Femur (tissue), 1 donor: ENCODE measurements at regions not wholly inside any gene's neighbourhood (a gene's known extent, or its start where the extent isn't known, plus 50 kb on each side); places are given as distances from the start of the nearest gene placed in this dataset.
A peak's percentile ranks its signal among the peaks of the same experiment; 100 is the strongest.

Source experiments
- DNase-seq: peaks from one replicate; pipeline ENCODE4 v3.0.0-alpha.2; 2017

DNA sequence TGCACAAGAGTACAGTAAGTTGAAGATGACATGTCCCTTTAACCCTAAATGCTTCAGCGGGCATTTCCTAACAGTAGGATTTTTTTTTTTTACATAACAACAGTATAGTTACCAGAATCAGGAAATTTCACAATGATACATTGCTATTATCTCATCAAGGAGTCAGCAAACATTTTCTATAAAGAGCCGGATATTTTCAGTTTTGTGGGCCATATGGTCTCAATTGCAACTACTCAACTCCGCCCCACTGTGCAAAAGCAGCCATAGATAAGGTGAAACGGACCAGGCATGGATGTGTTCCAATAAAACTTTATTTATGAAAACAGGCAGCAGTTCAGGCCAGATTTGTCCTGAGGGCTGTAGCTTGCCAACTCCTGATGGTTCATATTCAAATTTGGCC lies 130.6 kb downstream of the SMAD6 start:
- DNase-seq = no peak

DNA sequence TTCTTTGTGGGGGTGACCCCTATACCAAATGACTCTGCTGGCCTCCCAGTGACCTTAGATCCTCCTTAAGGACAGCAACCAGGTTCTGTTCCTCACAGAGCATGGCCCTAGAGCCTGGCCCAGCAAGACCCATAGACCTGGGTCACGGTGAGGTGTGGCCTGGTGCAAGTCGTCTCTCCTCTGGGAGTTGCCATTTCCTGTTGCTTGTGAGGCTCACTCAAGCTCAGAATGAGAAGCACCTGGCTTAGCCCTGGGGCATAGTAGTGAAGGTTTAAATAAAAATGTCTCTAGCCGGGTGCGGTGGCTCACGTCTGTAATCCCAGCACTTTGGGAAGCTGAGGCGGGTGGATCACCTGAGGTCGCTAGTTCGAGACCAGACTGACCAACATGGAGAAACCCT lies 131.3 kb downstream of the SMAD6 start:
- no peak for DNase-seq

DNA sequence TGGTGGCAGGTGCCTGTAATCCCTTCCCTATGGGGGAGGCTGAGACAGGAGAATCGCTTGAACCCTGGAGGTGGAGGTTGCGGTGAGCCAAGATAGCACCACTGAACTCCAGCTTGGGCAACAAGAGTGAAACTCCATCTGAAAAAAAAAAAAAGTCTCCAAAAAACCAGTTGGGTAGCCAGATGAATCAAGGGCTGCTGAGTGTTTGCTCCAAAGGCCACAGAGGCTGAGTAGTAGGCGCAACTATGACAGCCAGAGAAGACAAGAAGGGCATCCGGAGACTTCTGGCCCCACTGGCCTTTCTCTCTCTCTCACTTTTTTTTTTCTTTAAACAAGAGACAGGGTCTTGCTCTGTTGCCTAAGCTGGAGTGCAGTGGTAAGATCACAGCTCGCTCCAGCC lies 131.8 kb downstream of the SMAD6 start:
- no peak for DNase-seq

DNA sequence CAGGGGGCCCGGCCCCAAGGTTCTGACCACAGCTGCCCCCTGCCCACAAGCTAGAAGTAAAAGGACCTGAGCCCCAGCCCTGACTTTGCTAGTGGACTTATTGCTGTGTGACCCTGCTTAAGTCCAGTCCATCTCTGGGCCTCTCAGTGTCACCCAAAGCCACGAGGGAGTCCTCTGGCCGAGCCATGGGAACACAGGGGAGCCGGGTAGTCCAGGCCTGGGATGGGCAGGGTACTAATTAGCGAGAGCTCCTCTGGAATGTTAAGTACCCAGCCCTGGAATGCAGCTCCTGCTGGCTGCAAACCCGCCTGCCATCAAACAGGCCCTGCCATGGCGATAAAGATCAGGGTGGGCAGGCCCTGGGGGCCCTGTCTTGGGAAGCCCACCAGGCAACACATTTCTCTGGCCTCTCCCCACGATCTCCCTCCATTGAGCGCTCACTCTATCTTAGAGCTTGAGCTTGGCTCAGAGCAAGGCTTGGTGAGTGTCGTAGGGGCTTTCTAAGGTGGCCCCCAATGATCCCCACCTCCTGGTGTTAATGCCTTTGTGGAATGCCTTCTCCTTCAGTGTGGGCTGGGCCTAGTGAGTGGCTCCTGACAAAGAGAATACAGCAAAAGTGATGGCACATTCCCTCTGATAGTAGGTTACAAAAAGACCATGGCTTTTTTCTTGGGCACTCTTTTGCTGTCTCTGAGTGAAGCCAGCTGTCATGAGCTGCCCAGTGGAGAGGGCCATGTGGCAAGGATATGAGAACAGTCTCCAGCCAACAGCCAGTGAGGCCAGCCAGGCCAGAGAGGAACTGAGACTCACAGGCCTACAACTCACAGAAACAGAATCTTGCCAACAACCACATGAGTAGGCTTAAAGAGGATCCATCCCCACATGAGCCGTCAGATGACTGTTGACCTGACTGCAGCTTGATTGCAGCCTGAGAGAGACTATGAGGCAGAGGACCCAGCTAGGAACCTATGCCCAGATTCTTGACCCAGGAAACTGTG lies 133.1 kb downstream of the SMAD6 start:
- DNase-seq = no peak

DNA sequence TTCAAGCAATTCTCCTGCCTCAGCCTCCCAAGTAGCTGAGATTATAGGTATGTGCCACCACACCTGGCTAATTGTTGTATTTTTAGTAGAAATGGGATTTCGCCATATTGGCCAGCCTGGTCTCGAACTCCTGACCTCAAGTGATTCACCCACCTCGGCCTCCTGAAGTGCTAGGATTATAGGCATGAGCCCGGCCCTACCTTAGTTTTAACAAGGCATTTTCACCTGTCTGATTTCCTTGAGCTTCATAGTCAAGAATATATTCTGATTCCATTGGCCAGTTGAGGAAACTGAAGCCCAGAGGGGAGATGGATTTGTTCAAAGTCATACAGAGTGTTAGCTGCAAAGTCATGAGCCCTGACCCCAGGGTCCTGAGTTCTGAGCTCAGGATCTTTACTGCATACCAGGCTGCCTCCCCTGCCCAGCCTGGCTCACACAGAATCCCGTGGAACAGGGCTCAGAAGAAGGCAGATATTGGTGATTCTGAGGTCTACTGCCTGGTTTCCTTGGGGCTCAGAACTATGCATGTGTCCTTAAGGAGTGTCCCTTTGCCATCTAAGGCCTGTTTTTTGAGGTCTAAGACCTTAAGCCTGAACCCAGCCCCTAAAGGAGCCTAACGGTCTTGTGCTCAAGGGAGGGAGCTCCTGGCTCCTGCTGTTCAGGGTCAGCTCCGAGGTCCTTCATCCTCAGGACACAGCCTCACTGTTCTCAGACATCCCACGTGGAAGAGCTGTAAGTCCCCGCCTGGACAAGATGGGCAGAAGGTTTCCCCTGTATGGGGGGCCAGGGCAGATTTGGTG lies 134.4 kb downstream of the SMAD6 start:
- DNase-seq = no peak

DNA sequence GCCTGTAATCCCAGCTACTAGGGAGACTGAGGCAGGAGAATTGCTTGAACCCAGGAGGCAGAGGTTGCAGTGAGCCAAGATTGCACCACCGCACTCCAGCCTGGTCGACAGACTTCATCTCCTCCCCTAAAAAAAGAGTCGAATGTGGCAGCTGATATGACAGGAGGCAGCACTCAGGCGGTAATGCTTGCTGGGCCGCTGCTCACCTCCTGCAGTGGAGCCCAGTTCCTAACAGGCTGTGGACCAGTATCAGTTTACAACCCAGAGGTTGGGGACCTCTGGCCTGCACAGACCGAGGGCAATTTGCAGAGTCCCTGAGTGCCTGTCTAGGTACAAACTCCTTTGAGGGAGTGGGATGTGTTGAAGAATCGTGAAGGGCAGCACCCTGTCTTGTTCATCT lies 136.2 kb downstream of the SMAD6 start:
- no peak for DNase-seq

- no peak for DNase-seq
Measured at GRCh38 chr15:66838671-66839239, 136.7 kb downstream of the SMAD6 start.

GRCh38 chr15:66839506-66840112 lies 137.6 kb downstream of the SMAD6 start:
- no peak for DNase-seq

DNA sequence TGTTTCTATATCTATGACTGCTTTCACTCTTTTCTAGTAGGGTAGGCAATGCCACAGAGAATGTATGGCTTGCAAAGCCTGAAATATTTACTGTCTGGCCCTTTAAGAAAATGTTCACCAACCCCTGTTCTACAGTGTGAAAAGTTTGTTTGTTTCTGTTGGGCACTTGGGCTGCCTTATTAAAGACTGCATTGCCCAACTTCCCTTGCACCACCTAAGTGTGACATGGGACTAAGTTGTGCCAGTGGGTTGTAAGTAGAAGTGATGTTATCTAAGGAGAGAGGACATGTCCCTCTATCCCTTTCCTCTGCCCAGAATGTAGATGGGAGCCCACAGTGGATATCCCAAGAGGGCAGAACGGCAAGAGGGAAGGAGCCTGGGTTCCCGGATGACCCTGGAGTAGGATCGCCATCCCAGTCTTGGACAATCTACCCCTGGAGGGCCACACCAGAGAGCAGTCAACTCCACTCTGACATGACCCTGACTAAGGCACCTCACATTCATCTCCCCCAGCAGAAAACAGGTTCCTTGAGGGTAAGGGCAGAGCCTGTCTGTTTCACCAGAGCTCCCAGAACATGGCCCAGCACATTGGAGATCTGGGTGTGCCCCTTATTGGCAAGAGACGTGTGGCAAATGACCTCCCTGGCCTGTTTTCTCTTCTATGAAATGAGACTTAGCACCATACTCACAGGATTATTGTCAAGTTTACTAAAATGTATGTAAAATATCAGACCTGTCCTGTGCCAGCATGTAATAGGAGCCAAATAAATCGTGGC lies 138.8 kb downstream of the SMAD6 start:
- DNase-seq = no peak

GRCh38 chr15:66841953-66842681 lies 140.1 kb downstream of the SMAD6 start:
- DNase-seq = peak; percentile 93

- peak; percentile 78 for DNase-seq
Measured at GRCh38 chr15:66842710-66843441, 140.8 kb downstream of the SMAD6 start.

- no peak for DNase-seq
Measured at GRCh38 chr15:66843581-66843980, 141.5 kb downstream of the SMAD6 start.

- DNase-seq = no peak
Measured at GRCh38 chr15:66844041-66844746, 142.2 kb downstream of the SMAD6 start.

GRCh38 chr15:66844747-66845145 lies 142.7 kb downstream of the SMAD6 start:
- no peak for DNase-seq

DNA sequence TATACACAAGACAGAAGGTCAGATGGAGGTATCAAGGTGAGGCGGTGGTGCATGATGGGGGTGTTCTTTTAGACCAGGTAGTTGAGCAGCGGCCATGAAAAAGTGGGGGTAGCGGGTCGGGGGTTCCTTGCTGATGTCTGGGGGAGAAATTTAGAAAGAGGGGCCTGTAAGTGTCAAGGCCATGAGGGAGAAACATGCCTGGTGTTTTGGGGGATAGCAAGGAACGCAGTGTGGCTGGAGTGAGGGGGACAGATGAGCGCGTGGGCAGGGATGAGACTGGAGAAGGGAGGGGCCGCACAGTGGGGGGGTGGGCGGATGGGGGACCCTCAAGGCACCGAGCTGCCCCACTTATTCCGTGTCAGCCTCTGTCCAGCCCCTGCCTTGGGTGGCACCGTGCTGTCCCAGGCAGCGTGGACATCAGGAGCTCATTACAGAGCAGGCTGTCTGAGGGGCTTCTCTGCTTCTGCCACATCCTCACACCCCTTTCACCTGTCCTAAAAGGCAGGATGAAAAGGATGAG lies 143.3 kb downstream of the SMAD6 start:
- no peak for DNase-seq

DNA sequence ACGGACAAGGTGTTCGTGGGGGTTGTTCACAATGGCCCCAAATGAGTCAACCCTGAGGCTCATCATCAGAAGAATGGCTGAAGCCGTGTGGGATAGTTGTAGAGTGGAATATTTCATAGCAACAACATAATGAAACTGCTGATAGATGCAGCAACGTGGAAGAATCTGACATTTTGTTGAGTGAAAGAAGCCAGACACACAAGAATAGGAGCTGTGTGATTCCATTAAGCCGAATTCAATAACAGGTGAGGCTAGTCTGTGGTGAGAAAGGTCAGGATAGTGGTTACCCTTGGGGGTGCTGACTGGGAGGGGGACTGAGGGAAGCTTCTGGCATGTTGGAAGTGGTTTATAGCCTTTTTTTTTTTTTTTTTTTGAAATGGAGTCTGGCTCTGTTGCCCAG lies 144.0 kb downstream of the SMAD6 start:
- no peak for DNase-seq

- DNase-seq = no peak
Measured at GRCh38 chr15:66846811-66847210, 144.8 kb downstream of the SMAD6 start.

DNA sequence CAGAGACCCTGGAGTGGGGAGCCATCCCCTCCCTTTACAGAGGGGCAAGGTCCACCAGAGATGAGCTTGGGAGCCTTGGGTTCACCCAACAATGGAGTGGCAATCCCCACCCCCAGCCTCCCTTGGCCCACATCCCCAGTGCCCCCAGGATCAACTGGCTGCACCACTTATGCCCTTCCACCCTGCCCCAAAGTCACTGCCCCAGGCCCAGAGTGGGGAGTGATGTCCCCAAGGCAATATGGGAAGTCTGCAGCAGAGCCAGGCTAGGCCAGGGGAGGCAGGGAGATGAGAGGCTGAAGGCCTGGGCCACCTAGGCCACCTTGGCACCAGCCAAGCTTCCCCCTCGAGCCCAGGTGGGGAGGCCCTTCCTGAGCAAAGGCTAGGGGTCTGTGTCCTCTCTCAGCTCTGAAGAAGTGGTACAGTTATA lies 145.5 kb downstream of the SMAD6 start:
- no peak for DNase-seq

DNA sequence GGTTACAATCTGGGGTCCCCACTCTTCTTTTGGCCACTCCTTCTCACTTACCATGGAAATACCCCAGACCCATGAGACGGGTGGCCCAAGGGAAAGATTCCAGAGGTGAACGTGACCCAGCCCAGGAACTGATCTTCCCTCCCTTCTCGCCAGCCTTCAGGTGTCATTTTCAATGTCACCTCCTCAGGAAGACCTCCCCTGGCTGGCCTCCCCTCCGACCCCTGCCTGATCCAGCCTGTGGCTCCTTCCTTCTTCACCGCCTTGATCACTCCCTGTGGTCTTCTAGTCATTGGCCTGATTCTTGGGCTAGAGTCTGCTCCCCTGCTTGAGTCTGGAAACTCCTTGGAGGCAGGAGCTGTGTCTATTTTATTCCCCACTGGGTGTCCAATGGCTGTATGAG lies 146.1 kb downstream of the SMAD6 start:
- no peak for DNase-seq
